ENCODE measurements at regions not wholly inside any gene's neighbourhood (a gene's known extent, or its start where the extent isn't known, plus 50 kb on each side); places are given as distances from the start of the nearest gene placed in this dataset.

GRCh38 chr3:56894881-56895431 lies 93.2 kb upstream of the ARHGEF3 start:
- no peak for TF ChIP-seq CTCF (IDR thresholded peaks at IDR 0.05)
- no peak for TF ChIP-seq RNF2 (IDR thresholded peaks at IDR 0.05; ENCODE audit: borderline replicate concordance, low read depth)
- TF ChIP-seq RARB (CRISPR knock-in tag; IDR thresholded peaks at IDR 0.05), result no peak
- no peak for TF ChIP-seq CBX2 (IDR thresholded peaks at IDR 0.05; ENCODE audit: borderline replicate concordance, low read depth)
- TF ChIP-seq CEBPB (IDR thresholded peaks at IDR 0.05), result no peak
- TF ChIP-seq MAX (IDR thresholded peaks at IDR 0.05), result no peak
- TF ChIP-seq POLR2A (IDR thresholded peaks at IDR 0.05; ENCODE audit: low read length), result no peak
- TF ChIP-seq EHF (CRISPR knock-in tag; IDR thresholded peaks at IDR 0.05), result no peak
- no peak for TF ChIP-seq FOSL2 (IDR thresholded peaks at IDR 0.05)
- no peak for TF ChIP-seq FOSL2 (CRISPR knock-in tag; IDR thresholded peaks at IDR 0.05)
